ENCODE measurements at regions not wholly inside any gene's neighbourhood (a gene's known extent, or its start where the extent isn't known, plus 50 kb on each side); places are given as distances from the start of the nearest gene placed in this dataset.
A peak's percentile ranks its signal among the peaks of the same experiment; 100 is the strongest.

GRCh38 chr16:66167564-66168291 is 198.8 kb upstream of the CDH5 start:
- H2AFZ ChIP-seq = no peak overlapping the region
- 56% methylated on average over 12 of the region's 12 CpGs for WGBS (ENCODE audit: low lambda C conversion rate, missing lambda C conversion rate)
- no peak overlapping the region for H3K27ac ChIP-seq

GRCh38 chr16:66166490-66166889 is 200.0 kb upstream of the CDH5 start:
- no peak overlapping the region for H2AFZ ChIP-seq
- no peaks in the 10 kb centered on the region for H3K36me3 ChIP-seq (replicated peaks; ENCODE audit: insufficient read depth, low read depth)
- WGBS (ENCODE audit: low lambda C conversion rate, missing lambda C conversion rate) = 84% methylated on average over 11 of the region's 11 CpGs
- H3K4me1 ChIP-seq (ENCODE audit: insufficient read depth) = peaks cover 6% of the 10 kb centered on the region
- H3K79me2 ChIP-seq = no peaks in the 10 kb centered on the region
- TF ChIP-seq EZH2phosphoT487 (IDR thresholded peaks at IDR 0.05; ENCODE audit: low read depth, severe bottlenecking, unreplicated experiment) (no peak), EZH2 (IDR thresholded peaks at IDR 0.05; ENCODE audit: borderline replicate concordance) (no peak), CTCF (IDR thresholded peaks at IDR 0.05; ENCODE audit: poor library complexity) (no peak)
- peak overlapping the region; percentile 24 for H3K27ac ChIP-seq
- no peaks in the 10 kb centered on the region for H3K27me3 ChIP-seq
- DNase-seq (ENCODE audit: low spot score) = peak; percentile 51
- no peaks in the 10 kb centered on the region for H4K20me1 ChIP-seq (ENCODE audit: insufficient read depth, poor library complexity, severe bottlenecking)
- no peak overlapping the region for H3K4me3 ChIP-seq
- no peaks in the 10 kb centered on the region for H3K9me2 ChIP-seq (replicated peaks; ENCODE audit: insufficient read depth)
- H3K9me3 ChIP-seq (ENCODE audit: low read depth) = no peaks in the 10 kb centered on the region
- no peak overlapping the region for H3K4me2 ChIP-seq

More at GRCh38 chr16:66167564-66168291, 198.8 kb upstream of the CDH5 start:
- no peaks in the 10 kb centered on the region for H3K27me3 ChIP-seq
- H3K36me3 ChIP-seq (replicated peaks; ENCODE audit: insufficient read depth, low read depth) = no peaks in the 10 kb centered on the region
- no peak overlapping the region for H3K4me2 ChIP-seq
- no peaks in the 10 kb centered on the region for H3K79me2 ChIP-seq
- peaks cover 3% of the 10 kb centered on the region for H3K4me1 ChIP-seq (ENCODE audit: insufficient read depth)
- H3K9me2 ChIP-seq (replicated peaks; ENCODE audit: insufficient read depth) = no peaks in the 10 kb centered on the region
- no peaks in the 10 kb centered on the region for H3K9me3 ChIP-seq (ENCODE audit: low read depth)
- TF ChIP-seq CTCF (IDR thresholded peaks at IDR 0.05; ENCODE audit: poor library complexity) (peak; percentile 44), EZH2phosphoT487 (IDR thresholded peaks at IDR 0.05; ENCODE audit: low read depth, severe bottlenecking, unreplicated experiment) (no peak), EZH2 (IDR thresholded peaks at IDR 0.05; ENCODE audit: borderline replicate concordance) (no peak)
- no peak overlapping the region for H3K4me3 ChIP-seq
- H4K20me1 ChIP-seq (ENCODE audit: insufficient read depth, poor library complexity, severe bottlenecking) = no peaks in the 10 kb centered on the region
- peak; percentile 51 for DNase-seq (ENCODE audit: low spot score)

- no peaks in the 10 kb centered on the region for H3K9me3 ChIP-seq (ENCODE audit: low read depth)
- no peaks in the 10 kb centered on the region for H3K9me2 ChIP-seq (replicated peaks; ENCODE audit: insufficient read depth)
- H3K27me3 ChIP-seq = no peaks in the 10 kb centered on the region
- peaks cover 9% of the 10 kb centered on the region for H3K4me1 ChIP-seq (ENCODE audit: insufficient read depth)
- H2AFZ ChIP-seq = no peak overlapping the region
- TF ChIP-seq EZH2phosphoT487 (IDR thresholded peaks at IDR 0.05; ENCODE audit: low read depth, severe bottlenecking, unreplicated experiment) (no peak), EZH2 (IDR thresholded peaks at IDR 0.05; ENCODE audit: borderline replicate concordance) (no peak), CTCF (IDR thresholded peaks at IDR 0.05; ENCODE audit: poor library complexity) (no peak)
- DNase-seq (ENCODE audit: low spot score) = no peak
- H3K36me3 ChIP-seq (replicated peaks; ENCODE audit: insufficient read depth, low read depth) = no peaks in the 10 kb centered on the region
- H3K79me2 ChIP-seq = no peaks in the 10 kb centered on the region
- H4K20me1 ChIP-seq (ENCODE audit: insufficient read depth, poor library complexity, severe bottlenecking) = no peaks in the 10 kb centered on the region
- H3K4me3 ChIP-seq = no peak overlapping the region
- peak overlapping the region; percentile 68 for H3K27ac ChIP-seq
- no peak overlapping the region for H3K4me2 ChIP-seq
- WGBS (ENCODE audit: low lambda C conversion rate, missing lambda C conversion rate) = 59% methylated on average over 2 of the region's 2 CpGs
Observed at GRCh38 chr16:66165879-66166278, 200.6 kb upstream of the CDH5 start.
